ENCODE measurements at regions not wholly inside any gene's neighbourhood (a gene's known extent, or its start where the extent isn't known, plus 50 kb on each side); places are given as distances from the start of the nearest gene placed in this dataset.

- TF ChIP-seq MXI1 (IDR thresholded peaks at IDR 0.05; ENCODE audit: low read depth, low read length): no peak
- no peak for TF ChIP-seq RAD21 (IDR thresholded peaks at IDR 0.05; ENCODE audit: low read length)
- no peak for TF ChIP-seq CTCF (IDR thresholded peaks at IDR 0.05)
Measured at GRCh38 chr11:29534836-29535235, 482.0 kb downstream of the KCNA4 start.
